Astrocyte of the spinal cord (primary cell): ENCODE measurements at regions not wholly inside any gene's neighbourhood (a gene's known extent, or its start where the extent isn't known, plus 50 kb on each side); places are given as distances from the start of the nearest gene placed in this dataset.
A peak's percentile ranks its signal among the peaks of the same experiment; 100 is the strongest.

Experiments used
- DNase-seq: peaks from one replicate; pipeline ENCODE4 v3.0.0; 2011; ENCODE audit warnings: low read depth, low spot score
- H3K4me3 ChIP-seq: 2 replicates; pipeline ENCODE4 v1.5.1; 2011; ENCODE audit warnings: low read depth, mild to moderate bottlenecking, low read length, moderate library complexity
- CTCF ChIP-seq: IDR thresholded peaks from 2 replicates; pipeline ENCODE4 v1.5.1; 2012; ENCODE audit warnings: low read depth, mild to moderate bottlenecking, low read length, inconsistent platforms
- in situ Hi-C: cut with HindIII; loops from 2 replicates; pipeline ENCODE4 v1.10.0; 2017; ENCODE audit warnings: low sequenced_read_pairs

- in situ Hi-C loops, result no loop called here
- no peak overlapping the region for H3K4me3 ChIP-seq
- TF ChIP-seq CTCF, result no peak
Measured at GRCh38 chr5:38077652-38078051, 180.7 kb upstream of the EGFLAM start.

DNA sequence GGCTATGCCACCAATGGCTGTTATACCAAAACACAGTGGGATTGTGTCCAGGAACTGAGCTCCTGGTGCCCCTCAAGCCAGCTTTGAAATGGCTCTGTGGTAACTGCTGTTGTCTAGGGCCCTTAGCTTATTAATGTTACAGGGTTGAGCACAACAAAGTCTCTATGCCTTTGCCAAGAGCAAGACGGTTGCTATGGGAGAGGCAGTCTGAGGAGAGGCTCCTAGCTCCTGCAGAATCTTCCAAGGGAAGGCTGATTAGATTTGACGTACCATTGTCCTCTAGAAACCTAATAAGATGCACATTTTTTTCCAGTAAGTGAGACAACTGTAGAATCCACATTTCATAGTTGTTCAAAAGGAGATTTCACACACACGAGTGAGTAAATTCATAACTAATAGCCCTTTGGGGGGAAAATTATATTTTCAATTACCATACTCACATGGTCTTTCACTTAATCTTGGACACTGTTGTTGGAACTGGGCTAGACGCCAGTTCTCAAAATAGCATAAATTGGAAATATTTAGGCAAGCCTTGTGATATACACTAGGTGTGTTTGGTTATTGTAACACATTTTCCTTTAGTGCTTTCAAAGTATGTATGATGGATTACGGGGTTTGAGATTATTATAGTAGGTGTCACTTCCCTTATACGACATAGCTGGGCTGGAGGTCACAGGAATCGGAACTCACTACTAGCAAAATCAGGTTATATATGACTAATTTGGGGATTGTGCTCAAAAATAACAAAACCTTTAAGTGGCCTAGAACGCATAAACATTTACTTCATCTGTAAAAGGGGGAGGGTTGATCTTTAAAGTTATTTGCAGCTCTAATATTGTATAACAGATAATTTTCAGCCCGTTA, 186.3 kb upstream of the EGFLAM start:
- DNase-seq, result no peak
- no peak for TF ChIP-seq CTCF
- in situ Hi-C loops, result no loop called here
- no peak overlapping the region for H3K4me3 ChIP-seq

More at GRCh38 chr5:38077652-38078051, 180.7 kb upstream of the EGFLAM start:
- DNase-seq, result no peak

- no peak for TF ChIP-seq CTCF
- in situ Hi-C loops, result no loop called here
- DNase-seq, result no peak
- H3K4me3 ChIP-seq, result no peak overlapping the region
Measured at GRCh38 chr5:38070304-38070950, 187.9 kb upstream of the EGFLAM start.

DNA sequence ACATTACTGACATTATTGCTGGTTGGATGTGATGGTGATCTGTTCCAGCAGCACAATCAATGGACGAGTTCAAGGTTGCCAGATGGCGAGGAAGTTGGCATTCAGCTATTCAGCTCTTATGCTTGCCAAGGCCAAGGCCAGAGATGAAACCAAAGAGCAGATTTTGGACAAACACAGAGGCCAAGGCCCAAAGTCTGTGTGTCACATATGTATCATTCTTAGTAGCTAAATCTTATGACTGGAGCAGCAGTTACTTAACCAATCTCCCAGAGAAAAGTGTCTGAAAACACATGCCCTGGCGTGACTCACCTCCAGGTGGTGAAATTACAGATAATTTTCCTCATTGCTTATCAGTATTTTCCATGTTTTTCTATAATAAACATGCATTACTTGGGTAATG, 189.0 kb upstream of the EGFLAM start:
- no peak for DNase-seq
- no peak overlapping the region for H3K4me3 ChIP-seq
- in situ Hi-C loops, result no loop called here
- TF ChIP-seq CTCF, result no peak

- no peak for TF ChIP-seq CTCF
- no peak overlapping the region for H3K4me3 ChIP-seq
- DNase-seq, result peak; percentile 53
- in situ Hi-C loops, result no loop called here
Measured at GRCh38 chr5:38060354-38060753, 198.0 kb upstream of the EGFLAM start.

- no peak for TF ChIP-seq CTCF
- in situ Hi-C loops, result no loop called here
- DNase-seq, result no peak
- H3K4me3 ChIP-seq, result no peak overlapping the region
Measured at GRCh38 chr5:38059876-38060275, 198.5 kb upstream of the EGFLAM start.
